22Rv1 (cell line): ENCODE measurements at regions not wholly inside any gene's neighbourhood (a gene's known extent, or its start where the extent isn't known, plus 50 kb on each side); places are given as distances from the start of the nearest gene placed in this dataset.

ENCODE experiments used
- CTCF ChIP-seq: fragments of 450-650 bp; IDR thresholded peaks from 2 replicates; pipeline ENCODE4 v1.5.1; 2017; ENCODE audit warnings: mild to moderate bottlenecking
- ZFX ChIP-seq: fragments of 450-650 bp; IDR thresholded peaks from 2 replicates; pipeline ENCODE4 v1.6.1; 2017; ENCODE audit warnings: antibody characterized with exemption, borderline replicate concordance

DNA sequence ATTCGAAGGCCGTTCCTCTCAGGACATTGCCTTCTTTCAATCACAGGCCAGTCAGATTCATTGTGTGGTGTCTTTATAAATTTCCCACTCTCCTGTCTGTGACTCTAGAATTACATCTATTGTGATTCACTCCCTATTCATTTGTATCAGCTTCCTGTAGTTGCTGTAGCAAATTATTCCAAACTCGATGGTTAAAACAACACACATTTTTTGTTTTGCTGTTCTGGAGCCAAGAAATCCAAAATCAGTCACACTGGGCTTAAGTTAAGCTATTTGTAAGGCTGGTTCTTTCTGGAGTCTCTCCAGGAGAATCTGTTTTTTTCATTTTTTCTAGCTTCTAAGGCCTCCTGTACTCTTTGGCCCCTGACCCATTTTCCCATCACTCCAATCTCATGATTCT lies 1487.0 kb upstream of the SLC10A2 start:
- TF ChIP-seq CTCF (no peak), ZFX (no peak)
